HG03159 (cell line): ENCODE measurements at regions not wholly inside any gene's neighbourhood (a gene's known extent, or its start where the extent isn't known, plus 50 kb on each side); places are given as distances from the start of the nearest gene placed in this dataset.

Experiments
- ATAC-seq: cut with Tn5 transposase; IDR thresholded peaks from one replicate; pipeline ENCODE4 v1.9.1; 2021; ENCODE audit warnings: mild to moderate bottlenecking, moderate library complexity; ENCODE audit not compliant: unreplicated experiment

DNA sequence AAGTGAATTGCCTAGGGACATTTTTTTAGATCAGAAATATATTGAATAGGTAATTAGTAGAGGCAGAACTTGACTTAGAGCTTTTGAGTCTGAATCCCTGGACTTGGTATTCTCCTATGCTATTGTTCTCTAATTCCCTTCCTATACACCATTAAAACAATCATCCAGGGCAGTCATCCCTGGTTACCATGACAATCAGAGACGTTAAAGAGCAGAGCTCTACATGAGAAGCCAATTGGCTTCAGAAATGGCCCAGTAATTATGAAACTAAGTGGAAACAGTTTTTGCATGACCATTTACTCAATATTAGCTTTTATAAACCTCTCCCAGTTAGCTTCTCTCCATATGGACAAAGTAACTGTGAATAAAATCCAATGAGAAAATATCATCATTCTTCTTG lies 182.1 kb upstream of the TP63 start:
- no peak for ATAC-seq

- no peak for ATAC-seq
Observed at GRCh38 chr3:189455009-189455408, 176.2 kb upstream of the TP63 start.

DNA sequence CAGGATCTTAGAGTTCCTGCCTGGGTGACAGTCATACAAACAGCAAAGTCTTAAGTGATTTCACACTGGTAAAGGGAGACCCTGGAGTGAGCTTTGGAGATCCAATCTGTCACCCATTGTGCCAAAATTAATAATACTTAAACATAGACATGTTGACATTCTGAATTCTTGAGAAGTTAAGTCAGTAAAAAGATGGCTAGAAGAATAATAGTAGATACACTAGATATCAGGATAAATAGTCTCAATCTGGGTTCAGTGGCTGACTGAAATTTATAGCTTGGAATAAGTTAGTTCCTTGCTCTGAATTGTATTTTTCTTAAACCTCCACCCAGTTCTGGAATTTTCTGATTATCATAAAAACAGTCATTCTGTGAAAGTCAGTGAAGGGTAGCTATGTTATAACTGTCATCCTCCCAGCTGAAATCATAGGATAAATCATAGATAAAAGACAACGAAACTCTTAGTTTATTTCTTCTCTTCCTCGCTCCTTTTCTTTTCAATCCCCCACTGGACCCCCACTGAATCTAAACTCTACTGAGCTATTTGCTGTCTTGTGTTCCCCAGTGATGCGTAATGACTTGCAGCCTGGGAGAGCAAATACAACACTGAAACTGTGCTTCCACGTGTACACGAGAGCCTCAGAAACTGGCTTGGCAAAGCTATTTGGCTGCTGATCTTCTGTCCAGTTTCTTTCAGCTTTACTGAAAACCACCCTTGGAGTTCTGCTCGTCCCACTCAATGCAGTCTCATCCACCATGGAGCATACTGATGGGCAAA lies 175.4 kb upstream of the TP63 start:
- no peak for ATAC-seq

DNA sequence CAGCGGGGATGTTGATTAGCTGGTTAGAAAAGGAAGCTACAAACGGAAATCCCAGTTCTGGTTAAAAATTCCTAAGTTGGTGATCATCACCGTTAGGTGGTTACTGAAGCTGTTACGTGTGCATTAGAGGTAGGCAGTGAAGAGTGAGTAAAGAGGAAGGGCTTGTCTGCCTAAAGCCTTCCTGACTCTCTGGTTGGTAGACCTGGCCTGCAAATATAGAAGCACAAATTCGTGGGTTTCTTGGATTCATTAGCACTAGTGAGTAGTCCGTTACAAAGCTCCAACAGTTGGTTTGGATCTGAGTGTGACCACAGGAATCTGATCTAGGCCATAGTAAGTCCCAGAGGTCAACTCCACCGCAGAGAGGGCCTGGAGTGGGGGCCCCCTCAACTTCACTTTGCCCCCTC lies 174.0 kb upstream of the TP63 start:
- ATAC-seq: no peak

DNA sequence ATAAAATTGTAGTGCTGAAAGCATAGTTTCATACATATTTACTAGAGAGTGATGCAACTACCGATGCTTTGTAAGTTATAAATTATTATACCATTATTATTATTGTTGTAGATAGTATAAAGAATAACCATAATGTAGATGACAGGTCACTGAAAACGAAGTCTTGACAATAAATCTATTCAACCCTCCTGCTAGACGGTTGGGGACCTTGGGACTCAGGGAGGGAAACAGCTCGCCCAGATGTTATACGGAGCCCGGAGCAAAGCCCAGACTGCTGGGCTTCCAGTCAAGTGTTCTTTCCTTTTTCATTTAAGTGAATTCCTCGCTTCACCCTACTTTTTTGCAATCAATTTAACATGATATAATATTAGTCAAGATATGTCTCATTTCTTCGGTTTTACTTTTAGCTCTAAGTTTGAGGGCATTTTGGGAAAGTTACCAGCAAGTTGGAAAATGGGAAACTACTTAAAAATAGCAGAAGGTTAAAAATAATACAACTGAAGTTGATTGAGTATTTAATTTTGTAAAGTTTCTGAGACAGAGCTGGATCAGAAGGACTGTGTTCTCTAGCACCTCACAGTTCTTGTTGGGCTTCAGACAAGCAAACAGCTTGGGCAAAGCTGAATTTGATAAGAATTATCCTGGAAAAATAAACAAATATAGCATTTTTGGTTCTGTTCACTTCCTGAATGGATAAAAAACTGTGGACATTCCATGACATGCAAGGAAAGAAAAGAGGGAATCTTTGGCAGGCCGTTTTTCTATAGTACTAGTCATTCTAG lies 173.4 kb upstream of the TP63 start:
- no peak for ATAC-seq

DNA sequence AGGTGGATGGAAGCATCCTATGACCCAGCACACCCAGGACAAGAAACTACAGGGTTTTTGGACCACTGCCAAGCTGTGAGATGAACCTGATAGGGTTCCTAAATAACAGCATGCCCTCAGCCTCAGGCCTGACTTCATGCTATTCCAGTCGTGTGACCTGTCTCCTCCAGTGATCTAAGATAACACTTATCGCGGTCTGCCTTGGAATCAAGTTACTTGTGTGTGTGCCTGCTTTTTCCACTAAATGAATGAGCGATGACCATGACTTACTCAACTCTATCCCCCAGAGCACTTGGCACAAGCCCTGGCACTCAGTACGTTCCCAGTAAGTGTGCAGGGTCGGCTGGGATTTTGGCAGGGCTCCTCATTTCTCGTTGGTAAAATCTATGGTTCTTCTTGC lies 172.7 kb upstream of the TP63 start:
- ATAC-seq: no peak

DNA sequence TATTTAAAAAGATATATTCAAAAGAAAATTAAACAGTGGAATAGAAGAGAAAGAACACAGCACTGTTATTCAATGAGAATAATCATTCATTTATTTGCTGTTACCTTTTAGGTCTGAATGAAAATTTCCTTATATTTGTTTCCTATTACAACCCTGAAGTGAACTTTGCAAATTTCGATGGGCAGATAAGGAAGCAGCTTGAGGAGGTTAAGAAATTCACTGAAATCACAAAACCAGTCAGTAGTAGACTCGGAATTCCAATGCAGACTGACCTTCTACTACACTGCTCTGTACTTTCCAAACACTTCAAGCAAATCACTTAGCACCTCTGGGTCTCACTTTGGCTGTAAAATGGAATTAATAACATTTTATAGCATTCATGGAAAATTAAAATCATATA lies 172.0 kb upstream of the TP63 start:
- ATAC-seq: no peak

GRCh38 chr3:189460511-189460910 lies 170.7 kb upstream of the TP63 start:
- no peak for ATAC-seq

- no peak for ATAC-seq
Observed at GRCh38 chr3:189464799-189465198, 166.4 kb upstream of the TP63 start.

DNA sequence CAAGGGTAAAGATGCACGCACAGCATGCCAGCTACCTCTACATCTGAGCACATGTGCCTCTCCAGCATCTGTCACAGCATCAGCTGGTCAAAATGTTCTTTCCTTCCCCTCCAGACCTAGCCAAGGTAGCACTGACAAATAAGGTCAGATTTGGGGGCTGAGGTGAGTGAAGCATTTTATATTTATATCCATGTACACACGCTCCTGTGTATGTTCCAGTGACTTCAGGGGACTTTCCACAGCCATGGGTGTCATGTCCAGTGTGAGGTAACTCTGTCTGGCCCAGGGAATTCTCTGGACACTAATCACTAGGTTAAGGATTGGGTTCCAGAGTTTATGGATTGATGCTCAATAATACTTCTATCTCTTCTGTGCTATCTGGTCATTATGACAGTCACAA lies 165.2 kb upstream of the TP63 start:
- no peak for ATAC-seq

DNA sequence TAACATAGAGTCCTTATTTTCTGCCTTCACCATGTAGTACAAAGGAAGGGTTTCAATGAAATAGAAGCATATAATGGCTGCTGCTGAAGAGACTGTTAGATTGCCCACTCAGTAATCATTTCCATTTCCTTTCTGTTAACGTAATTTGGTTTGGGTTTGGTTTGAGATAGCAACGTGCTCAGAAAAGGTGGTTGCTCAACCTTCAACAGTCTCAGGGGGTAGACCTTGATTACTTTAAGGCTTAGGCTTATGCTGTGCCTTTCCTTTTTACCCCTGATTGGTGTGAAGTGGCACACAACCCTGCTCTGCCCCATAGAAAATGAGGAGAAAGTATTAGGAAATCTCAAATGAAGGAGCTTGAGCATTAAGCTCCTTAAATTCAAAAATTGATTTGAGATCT lies 163.7 kb upstream of the TP63 start:
- no peak for ATAC-seq

DNA sequence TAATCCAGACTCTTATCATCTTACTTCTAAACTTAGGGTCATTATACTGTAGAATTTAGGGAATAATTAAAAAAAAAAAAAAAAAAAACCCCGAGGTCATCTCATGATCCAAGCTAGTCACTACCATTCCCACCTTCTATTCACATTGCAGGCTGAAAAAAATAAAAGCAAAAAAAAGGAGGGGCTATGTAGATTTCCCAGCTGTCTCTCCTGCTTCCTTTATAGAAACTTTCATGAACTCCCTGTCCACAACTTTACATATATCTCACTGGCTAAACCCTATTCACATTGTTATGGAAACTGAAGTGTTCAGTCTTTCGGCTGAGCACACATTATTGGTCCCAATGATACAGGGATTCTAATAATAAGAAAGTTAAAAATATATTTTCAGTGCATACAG lies 156.2 kb upstream of the TP63 start:
- ATAC-seq: no peak

DNA sequence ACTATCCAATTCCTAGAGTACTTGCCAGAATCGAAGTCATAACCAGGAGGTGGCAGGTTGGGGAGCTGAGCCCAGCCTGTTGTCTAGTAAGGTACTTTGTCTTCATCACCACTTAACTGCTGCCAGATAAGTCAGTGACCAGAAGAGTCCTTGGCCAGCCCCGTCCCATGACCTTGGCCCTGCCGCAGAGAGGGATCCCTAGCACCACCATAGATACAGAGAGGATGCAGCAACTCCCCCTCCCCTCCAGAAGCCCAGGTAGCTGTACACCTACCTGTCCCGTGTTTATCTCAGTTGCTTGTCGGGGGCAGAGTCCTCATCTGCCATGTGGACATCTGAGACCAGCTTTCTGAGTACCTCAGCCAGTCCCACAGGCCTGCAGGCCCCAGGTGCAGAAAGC lies 153.6 kb upstream of the TP63 start:
- no peak for ATAC-seq

DNA sequence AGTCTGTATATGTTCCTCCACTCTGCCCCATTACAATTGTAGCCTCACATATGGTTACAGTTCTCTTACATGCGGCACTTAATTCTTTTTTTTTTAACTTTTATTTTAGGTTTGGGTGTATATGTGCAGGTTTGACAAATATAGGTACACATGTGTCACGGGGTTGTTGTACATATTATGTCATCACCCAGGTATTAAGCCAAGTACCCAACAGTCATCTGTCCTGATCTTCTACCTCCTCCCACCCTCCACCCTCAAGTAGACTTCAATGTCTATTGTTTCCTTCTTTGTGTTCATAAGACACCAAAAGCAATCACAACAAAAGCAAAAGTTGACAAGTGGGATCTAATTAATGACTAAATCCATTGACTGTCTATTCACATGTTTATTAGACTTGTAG lies 144.6 kb upstream of the TP63 start:
- ATAC-seq: no peak

DNA sequence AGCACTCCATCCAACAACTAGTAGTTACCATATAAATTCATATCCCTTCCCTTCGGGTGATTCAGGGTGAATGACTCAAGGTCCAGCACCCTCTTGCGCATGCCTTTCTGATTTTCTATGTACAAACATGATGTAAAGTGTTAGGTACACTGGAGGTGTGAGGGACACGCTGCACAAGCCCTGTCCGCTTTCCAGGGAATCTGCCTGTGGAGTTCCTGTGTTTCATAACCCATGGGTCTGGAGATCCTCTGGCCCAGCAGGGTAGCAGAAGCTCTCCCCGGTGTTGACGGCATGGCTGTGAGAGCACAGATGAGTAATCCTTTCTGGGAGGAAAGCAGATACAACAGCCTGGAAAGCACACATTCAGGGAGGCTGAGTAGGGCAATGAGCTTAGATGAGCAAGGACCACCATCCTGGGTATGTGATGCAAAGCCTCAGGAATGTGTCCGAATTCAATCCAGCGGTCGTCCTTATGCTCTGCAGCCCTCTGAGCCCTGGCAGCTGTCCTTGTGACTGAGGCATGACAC lies 142.9 kb upstream of the TP63 start:
- ATAC-seq: no peak

DNA sequence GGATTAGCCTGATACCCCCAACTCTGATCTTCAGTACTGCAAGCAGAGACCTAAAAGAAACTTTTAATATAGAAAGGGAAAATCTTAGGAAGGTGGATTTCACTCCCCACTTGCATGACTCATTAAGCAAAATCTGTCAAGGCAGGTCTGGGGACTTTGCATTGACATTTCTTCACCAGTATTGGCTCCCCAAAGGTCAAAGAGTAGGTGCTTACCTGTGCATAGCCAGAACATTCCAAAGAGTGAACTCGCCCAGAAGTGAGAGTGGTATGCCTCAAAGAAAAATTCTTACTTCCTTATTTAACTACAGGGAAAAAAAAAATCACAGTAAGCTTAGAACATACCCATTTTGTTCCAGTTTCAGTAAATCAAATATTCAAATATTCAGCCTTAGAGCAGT lies 140.9 kb upstream of the TP63 start:
- ATAC-seq: no peak

GRCh38 chr3:189490749-189491148 lies 140.4 kb upstream of the TP63 start:
- no peak for ATAC-seq

- ATAC-seq: no peak
Observed at GRCh38 chr3:189491831-189492230, 139.4 kb upstream of the TP63 start.

DNA sequence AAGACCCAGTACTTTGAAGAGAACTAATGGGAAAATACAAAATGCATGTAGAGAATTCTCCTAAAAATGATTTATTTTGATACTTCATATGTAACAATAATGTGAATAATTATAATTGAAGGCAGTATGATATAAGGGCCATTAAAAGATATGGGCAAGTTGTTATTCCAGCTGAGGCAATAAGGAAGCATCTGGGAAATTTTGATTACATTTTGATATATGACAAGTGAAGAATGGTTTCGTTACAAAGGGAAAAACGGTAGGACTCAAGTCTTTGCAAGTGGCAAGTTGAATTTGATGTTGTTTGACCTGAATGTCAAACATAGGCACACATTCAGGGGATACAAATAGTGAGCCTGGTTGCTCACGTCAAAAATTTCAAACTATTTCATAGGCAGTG lies 137.9 kb upstream of the TP63 start:
- ATAC-seq: no peak

DNA sequence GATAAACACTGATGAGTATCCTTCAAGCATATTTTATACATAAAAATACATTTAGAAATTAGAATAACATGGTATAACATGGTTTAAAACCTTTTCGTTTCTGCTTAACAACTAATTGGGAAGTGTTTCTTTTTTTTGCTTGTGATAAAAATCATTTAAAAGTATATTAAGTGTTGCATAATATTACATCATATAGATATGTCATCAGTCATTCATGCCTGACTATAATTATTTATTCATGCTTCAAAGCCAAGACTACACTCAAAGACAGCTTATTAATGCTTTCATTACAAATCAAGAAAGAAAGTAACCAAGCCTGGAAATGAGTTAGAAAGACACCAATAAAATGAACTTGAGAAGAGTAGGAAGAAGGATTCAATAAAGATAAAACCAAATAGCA lies 136.6 kb upstream of the TP63 start:
- ATAC-seq: no peak

- ATAC-seq: no peak
Observed at GRCh38 chr3:189496375-189497138, 134.6 kb upstream of the TP63 start.
